ENCODE measurements at regions not wholly inside any gene's neighbourhood (a gene's known extent, or its start where the extent isn't known, plus 50 kb on each side); places are given as distances from the start of the nearest gene placed in this dataset.

- no peaks in the 10 kb centered on the region for H3K36me3 Mint-ChIP-seq (ENCODE audit: low read depth)
- H3K4me3 Mint-ChIP-seq, result no peak overlapping the region
- DNase-seq (ENCODE audit: low read depth, low spot score), result no peak
- no peak for TF ChIP-seq CTCF (conservative IDR thresholded peaks at IDR 0.05)
- H3K27me3 Mint-ChIP-seq (ENCODE audit: low read depth), result no peaks in the 10 kb centered on the region
- H3K9me3 Mint-ChIP-seq, result no peaks in the 10 kb centered on the region
- H3K4me1 Mint-ChIP-seq, result no peaks in the 10 kb centered on the region
- no peak overlapping the region for H3K27ac Mint-ChIP-seq (ENCODE audit: unreplicated experiment)
Observed at GRCh38 chr2:19059076-19059475, 299.3 kb downstream of the OSR1 start.

- H3K4me3 Mint-ChIP-seq, result no peak overlapping the region
- DNase-seq (ENCODE audit: low read depth, low spot score), result no peak
- H3K9me3 Mint-ChIP-seq, result peaks cover 2% of the 10 kb centered on the region
- H3K36me3 Mint-ChIP-seq (ENCODE audit: low read depth), result no peaks in the 10 kb centered on the region
- no peaks in the 10 kb centered on the region for H3K27me3 Mint-ChIP-seq (ENCODE audit: low read depth)
- TF ChIP-seq CTCF (conservative IDR thresholded peaks at IDR 0.05), result no peak
- no peak overlapping the region for H3K27ac Mint-ChIP-seq (ENCODE audit: unreplicated experiment)
- no peaks in the 10 kb centered on the region for H3K4me1 Mint-ChIP-seq
Observed at GRCh38 chr2:19051203-19051831, 307.1 kb downstream of the OSR1 start.

GRCh38 chr2:19050354-19050753 lies 308.1 kb downstream of the OSR1 start:
- Mint-ChIP-seq H3K4me3 (no peak overlapping the region), H3K36me3 (ENCODE audit: low read depth) (no peaks in the 10 kb centered on the region), H3K27ac (ENCODE audit: unreplicated experiment) (no peak overlapping the region), H3K27me3 (ENCODE audit: low read depth) (no peaks in the 10 kb centered on the region), H3K9me3 (peaks cover 2% of the 10 kb centered on the region), H3K4me1 (no peaks in the 10 kb centered on the region)
- no peak for TF ChIP-seq CTCF (conservative IDR thresholded peaks at IDR 0.05)
- DNase-seq (ENCODE audit: low read depth, low spot score), result no peak

GRCh38 chr2:19048593-19049266 lies 309.7 kb downstream of the OSR1 start:
- TF ChIP-seq CTCF (conservative IDR thresholded peaks at IDR 0.05), result no peak
- Mint-ChIP-seq H3K4me1 (no peaks in the 10 kb centered on the region), H3K36me3 (ENCODE audit: low read depth) (no peaks in the 10 kb centered on the region), H3K27ac (ENCODE audit: unreplicated experiment) (peak overlapping the region; percentile 40), H3K27me3 (ENCODE audit: low read depth) (no peaks in the 10 kb centered on the region), H3K4me3 (no peak overlapping the region), H3K9me3 (peaks cover 2% of the 10 kb centered on the region)
- no peak for DNase-seq (ENCODE audit: low read depth, low spot score)

GRCh38 chr2:19046986-19047780 lies 311.2 kb downstream of the OSR1 start:
- H3K9me3 Mint-ChIP-seq, result peaks cover 2% of the 10 kb centered on the region
- H3K36me3 Mint-ChIP-seq (ENCODE audit: low read depth), result no peaks in the 10 kb centered on the region
- DNase-seq (ENCODE audit: low read depth, low spot score), result no peak
- no peaks in the 10 kb centered on the region for H3K27me3 Mint-ChIP-seq (ENCODE audit: low read depth)
- no peak overlapping the region for H3K27ac Mint-ChIP-seq (ENCODE audit: unreplicated experiment)
- H3K4me1 Mint-ChIP-seq, result no peaks in the 10 kb centered on the region
- no peak overlapping the region for H3K4me3 Mint-ChIP-seq
- TF ChIP-seq CTCF (conservative IDR thresholded peaks at IDR 0.05), result no peak

Data from neural crest cell (in vitro differentiated cells).